Psoas muscle (tissue), 7 donors: ENCODE measurements at regions not wholly inside any gene's neighbourhood (a gene's known extent, or its start where the extent isn't known, plus 50 kb on each side); places are given as distances from the start of the nearest gene placed in this dataset.

Experiments used
- ATAC-seq, 4 donors: fragments of 200-7000 bp; cut with Tn5 transposase; one replicate each; pipeline ENCODE4 v1.9.1; 2020; ENCODE audit warnings: moderate library complexity in 3 of 4, mild to moderate bottlenecking in 2 of 4
- DNase-seq, 2 donors: peaks; one replicate each; pipeline ENCODE4 v3.0.0-alpha.2; 2020
- H3K27ac ChIP-seq: fragments of 200-600 bp; one replicate; pipeline ENCODE4 v1.8.0; 2022
- H3K27me3 ChIP-seq, 3 donors: fragments of 200-600 bp in 1 of 3; one replicate each; pipeline versions ENCODE4 v1.6.1 to v1.8.0; 2013 to 2022; ENCODE audit warnings: low read length in 2 of 3, mild to moderate bottlenecking in 2 of 3, moderate library complexity in 1 of 3; ENCODE audit not compliant: insufficient read depth in 3 of 3
- H3K36me3 ChIP-seq, 2 donors: fragments of 200-600 bp in 1 of 2; one replicate each; pipeline versions ENCODE4 v1.6.1 to v1.8.0; 2013 to 2022; ENCODE audit warnings: low read depth in 1 of 2, mild to moderate bottlenecking in 1 of 2, moderate library complexity in 1 of 2; ENCODE audit not compliant: insufficient read depth in 1 of 2
- H3K4me1 ChIP-seq: fragments of 200-600 bp; one replicate; pipeline ENCODE4 v1.8.0; 2022
- H3K4me3 ChIP-seq: fragments of 200-600 bp; one replicate; pipeline ENCODE4 v1.8.0; 2022; ENCODE audit warnings: mild to moderate bottlenecking
- H3K9me3 ChIP-seq: fragments of 200-600 bp; one replicate; pipeline ENCODE4 v1.8.0; 2022
- CTCF ChIP-seq: fragments of 200-600 bp; IDR thresholded peaks from one replicate; pipeline ENCODE4 v1.8.0; 2022; ENCODE audit warnings: antibody characterized with exemption
- WGBS, 3 donors: extraction: QIAGEN DNeasy Blood & Tissue Kit; methylation state at CpG; one replicate each; pipeline versions ENCODE4 v1.1.6 to v1.1.7; 2013; 5-methylcytosine and 5-hydroxymethylcytosine counted together
- intact Hi-C, 2 donors: fragments of 100-400 bp; cut with DNase I; formaldehyde crosslinking; loops; one replicate each; pipeline versions ENCODE4 v1.11.0 to v1.14.2; 2022
- donor health status: healthy with polysubstance abuse.
- donor health status: DM: no; HTN: no; CAD: no; lungs with moderate emphysema.
- donor health status: Bipolar disorder and iron deficiency.
- donor health status: healthy.
- donor health status: DM: yes; HTN: yes; CAD: no.
- donor health status: DM: no; HTN: no; CAD: no.
- donor health status: DM: yes; HTN: yes; CAD: no.

GRCh38 chr5:77935506-77936364 lies 159.6 kb upstream of the TBCA start:
- H3K4me1 ChIP-seq = no peaks in the 10 kb centered on the region
- no peak for TF ChIP-seq CTCF
- H3K27me3 ChIP-seq = peaks cover 0 to 2% (median 0%) of the 10 kb centered on the region in 3 donors
- H3K27ac ChIP-seq = no peak overlapping the region
- H3K36me3 ChIP-seq = no peaks in the 10 kb centered on the region
- WGBS, 3 donors = 77 to 79% (median 78%) methylated on average over 11 of the region's 11 CpGs
- H3K9me3 ChIP-seq = no peaks in the 10 kb centered on the region
- DNase-seq (no peak), ATAC-seq (no peak)
- intact Hi-C loops = no loop called here
- no peak overlapping the region for H3K4me3 ChIP-seq

GRCh38 chr5:77928776-77929300 lies 152.7 kb upstream of the TBCA start:
- Histone ChIP-seq H3K4me3 (no peak overlapping the region), H3K9me3 (no peaks in the 10 kb centered on the region), H3K4me1 (no peaks in the 10 kb centered on the region), H3K27ac (no peak overlapping the region), H3K27me3 (peaks cover 0 to 2% (median 0%) of the 10 kb centered on the region in 3 donors), H3K36me3 (no peaks in the 10 kb centered on the region)
- WGBS, 3 donors = 55 to 65% (median 58%) methylated on average over 9 of the region's 9 CpGs
- intact Hi-C loops = no loop called here
- TF ChIP-seq CTCF = no peak
- ATAC-seq = no peak
- no peak for DNase-seq

- Histone ChIP-seq H3K36me3 (no peaks in the 10 kb centered on the region), H3K4me1 (no peaks in the 10 kb centered on the region), H3K4me3 (no peak overlapping the region), H3K9me3 (no peaks in the 10 kb centered on the region), H3K27me3 (no peaks in the 10 kb centered on the region), H3K27ac (no peak overlapping the region)
- TF ChIP-seq CTCF = no peak
- WGBS, 3 donors = 40 to 100% (median 94%) methylated on average over 1 of the region's 1 CpG
- ATAC-seq = no peak
- intact Hi-C loops = no loop called here
- DNase-seq = no peak
Measured at GRCh38 chr5:77926337-77926736, 150.2 kb upstream of the TBCA start.

- intact Hi-C loops = no loop called here
- H3K4me3 ChIP-seq = no peak overlapping the region
- 94 to 96% (median 96%) methylated on average over 3 of the region's 3 CpGs for WGBS, 3 donors
- H3K9me3 ChIP-seq = no peaks in the 10 kb centered on the region
- TF ChIP-seq CTCF = no peak
- DNase-seq (no peak), ATAC-seq (no peak)
- H3K36me3 ChIP-seq = no peaks in the 10 kb centered on the region
- no peak overlapping the region for H3K27ac ChIP-seq
- H3K4me1 ChIP-seq = no peaks in the 10 kb centered on the region
- no peaks in the 10 kb centered on the region for H3K27me3 ChIP-seq
Measured at GRCh38 chr5:77925503-77925902, 149.4 kb upstream of the TBCA start.
